GM19025 (cell line): ENCODE measurements at regions not wholly inside any gene's neighbourhood (a gene's known extent, or its start where the extent isn't known, plus 50 kb on each side); places are given as distances from the start of the nearest gene placed in this dataset.
A peak's percentile ranks its signal among the peaks of the same experiment; 100 is the strongest.
"Not testable (repeated sequence)": the region's sequence is repeated elsewhere in the genome, so short reads cannot be mapped to it uniquely, and the experiment has no call there.

Experiments used
- ATAC-seq: cut with Tn5 transposase; IDR thresholded peaks from one replicate; pipeline ENCODE4 v1.9.1; 2021; ENCODE audit warnings: mild to moderate bottlenecking, low read depth, moderate library complexity; ENCODE audit not compliant: unreplicated experiment

DNA sequence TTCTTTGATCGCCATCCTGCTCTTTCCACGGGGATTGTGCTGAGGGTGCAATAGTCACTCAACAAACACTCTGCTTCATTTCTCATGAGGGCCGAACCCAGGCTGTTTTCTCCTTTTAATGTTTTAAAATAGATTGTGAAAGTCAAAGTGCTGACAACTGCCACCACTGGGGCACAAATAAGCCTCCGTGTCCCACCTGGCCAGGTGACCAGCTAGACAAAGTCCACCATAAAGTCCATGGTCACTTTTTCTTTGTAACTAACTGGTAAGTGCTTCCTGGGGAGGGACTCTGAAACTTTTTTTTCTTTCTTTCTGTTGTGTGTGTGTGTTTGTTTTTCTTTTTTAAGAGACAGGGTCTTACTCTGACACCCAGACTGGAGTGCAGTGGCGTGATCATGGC lies 219.8 kb downstream of the LY86 start:
- no peak for ATAC-seq

GRCh38 chr6:6808915-6809314 lies 220.4 kb downstream of the LY86 start:
- no peak for ATAC-seq

DNA sequence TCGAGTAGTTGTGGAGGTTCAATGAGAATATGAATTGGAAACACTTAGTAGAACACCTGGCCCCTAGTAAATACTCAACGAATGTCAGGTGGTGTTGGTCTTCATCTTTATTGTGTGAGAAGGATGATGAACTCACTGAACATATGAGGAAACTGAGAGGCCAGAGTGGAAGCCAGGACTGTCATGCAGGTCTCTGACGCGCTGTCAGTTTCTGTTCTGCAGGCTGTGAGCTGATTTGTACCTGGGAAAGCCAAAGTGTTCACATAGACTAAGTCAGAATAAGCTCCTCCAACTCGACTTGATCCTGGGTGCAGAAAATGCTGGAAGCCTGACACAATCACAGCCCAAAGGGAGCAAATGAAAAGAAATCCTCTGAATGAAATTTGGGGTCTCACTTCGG lies 222.2 kb downstream of the LY86 start:
- peak; percentile 54 for ATAC-seq

GRCh38 chr6:6811128-6812009 lies 222.8 kb downstream of the LY86 start:
- ATAC-seq: no peak

- ATAC-seq: no peak
These were observed 223.9 kb downstream of the LY86 start for GRCh38 chr6:6812427-6812826.

DNA sequence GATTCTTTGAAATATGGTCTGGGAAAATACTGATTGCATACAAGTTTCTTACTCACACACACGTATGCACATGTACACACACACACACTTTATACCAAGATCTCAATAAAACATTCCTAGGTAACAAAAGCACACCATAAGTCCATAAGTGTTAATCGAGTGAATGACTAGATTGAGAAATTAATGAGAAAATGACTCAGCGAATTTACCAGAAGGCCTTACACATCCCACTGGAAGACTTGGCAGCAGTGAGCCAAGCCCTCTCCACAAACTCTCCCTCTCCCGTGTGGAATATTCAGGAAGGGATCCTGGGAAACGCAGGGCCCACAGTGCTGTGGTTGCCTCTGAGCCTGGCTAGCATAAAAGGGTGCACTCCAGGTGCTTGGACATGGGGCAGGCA lies 227.2 kb downstream of the LY86 start:
- ATAC-seq: no peak

DNA sequence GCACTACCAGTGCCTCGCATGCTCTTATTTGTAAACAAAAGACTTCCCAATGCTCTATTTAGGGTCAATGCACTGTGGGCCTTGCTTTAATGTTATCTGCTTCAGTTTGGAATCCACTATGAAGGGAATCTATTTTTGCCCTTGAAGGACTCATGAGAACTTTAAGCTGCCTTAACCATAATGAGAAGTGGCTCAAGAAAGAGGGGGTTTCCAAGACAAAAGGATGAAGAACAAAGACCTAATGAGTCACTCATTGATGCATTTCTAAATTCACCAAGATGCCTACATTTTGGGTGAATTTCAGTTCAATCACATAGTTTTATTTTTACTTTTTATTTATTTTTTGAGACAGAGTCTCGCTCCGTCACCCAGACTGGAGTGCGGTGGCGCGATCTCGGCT lies 228.2 kb downstream of the LY86 start:
- no peak for ATAC-seq

GRCh38 chr6:6818078-6818639 lies 229.6 kb downstream of the LY86 start:
- ATAC-seq: no peak

GRCh38 chr6:6820641-6821238 lies 232.2 kb downstream of the LY86 start:
- no peak for ATAC-seq

- ATAC-seq: no peak
These were observed 233.2 kb downstream of the LY86 start for GRCh38 chr6:6821639-6822261.

GRCh38 chr6:6823030-6823429 lies 234.5 kb downstream of the LY86 start:
- ATAC-seq: no peak

DNA sequence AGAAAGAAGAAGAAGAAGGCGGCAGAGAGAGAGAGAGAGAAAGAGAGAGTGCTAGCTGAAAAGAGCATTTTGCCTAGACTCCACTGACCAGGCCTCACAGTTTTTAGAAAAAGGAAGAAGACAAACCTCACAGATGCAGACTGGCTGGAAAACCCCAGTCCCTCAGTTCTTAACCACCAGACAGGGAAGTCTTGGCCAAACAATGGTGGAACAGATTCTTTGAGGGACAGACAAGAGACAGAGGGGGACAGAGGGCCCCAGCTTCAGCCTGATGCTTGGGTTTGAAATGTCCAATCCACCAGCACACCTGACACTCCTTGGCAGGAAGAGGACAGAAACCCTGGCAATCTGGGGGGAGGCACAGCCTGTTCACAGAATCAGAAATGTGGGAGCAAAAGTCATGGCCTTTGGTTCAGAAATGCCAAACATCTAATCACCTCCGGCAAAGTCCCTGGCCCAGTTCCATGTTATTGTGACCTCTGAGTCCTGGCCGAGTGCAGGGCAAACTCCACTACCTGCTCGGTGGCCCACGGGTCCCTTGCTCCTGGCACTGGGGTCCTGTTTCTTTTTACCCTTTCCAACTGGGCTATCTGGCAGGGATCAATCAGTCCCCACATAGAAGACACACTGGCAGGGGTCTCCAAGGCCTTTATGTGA lies 235.2 kb downstream of the LY86 start:
- no peak for ATAC-seq

- ATAC-seq: no peak
These were observed 235.9 kb downstream of the LY86 start for GRCh38 chr6:6824381-6824780.

DNA sequence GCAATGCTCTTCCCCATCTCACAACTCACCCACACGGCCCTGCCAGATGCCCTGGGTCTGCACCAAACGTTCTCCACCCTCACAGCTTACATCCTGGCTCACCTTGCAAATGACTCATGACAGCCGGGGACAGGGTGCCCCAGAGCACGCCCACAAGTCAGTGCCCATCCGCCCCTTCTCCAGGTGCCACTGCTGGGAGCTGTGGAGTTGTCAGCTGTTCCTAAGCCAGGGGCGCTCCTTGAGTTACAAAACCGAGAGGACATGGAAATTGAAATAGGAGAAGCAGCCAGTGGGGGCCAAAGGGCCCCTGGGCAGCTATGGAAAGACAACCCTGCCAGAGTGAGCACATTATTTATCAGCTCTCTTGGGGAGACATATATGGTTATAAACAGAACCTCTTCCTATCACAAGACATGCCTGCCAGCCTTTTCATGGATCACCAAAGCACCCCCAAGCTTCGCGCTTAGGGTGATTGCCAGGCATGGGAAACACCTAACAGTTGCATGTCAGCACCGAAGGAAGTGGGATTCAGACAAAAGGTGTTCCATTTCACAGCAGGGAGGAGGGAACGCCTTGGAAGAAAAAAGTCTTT lies 236.8 kb downstream of the LY86 start:
- no peak for ATAC-seq

DNA sequence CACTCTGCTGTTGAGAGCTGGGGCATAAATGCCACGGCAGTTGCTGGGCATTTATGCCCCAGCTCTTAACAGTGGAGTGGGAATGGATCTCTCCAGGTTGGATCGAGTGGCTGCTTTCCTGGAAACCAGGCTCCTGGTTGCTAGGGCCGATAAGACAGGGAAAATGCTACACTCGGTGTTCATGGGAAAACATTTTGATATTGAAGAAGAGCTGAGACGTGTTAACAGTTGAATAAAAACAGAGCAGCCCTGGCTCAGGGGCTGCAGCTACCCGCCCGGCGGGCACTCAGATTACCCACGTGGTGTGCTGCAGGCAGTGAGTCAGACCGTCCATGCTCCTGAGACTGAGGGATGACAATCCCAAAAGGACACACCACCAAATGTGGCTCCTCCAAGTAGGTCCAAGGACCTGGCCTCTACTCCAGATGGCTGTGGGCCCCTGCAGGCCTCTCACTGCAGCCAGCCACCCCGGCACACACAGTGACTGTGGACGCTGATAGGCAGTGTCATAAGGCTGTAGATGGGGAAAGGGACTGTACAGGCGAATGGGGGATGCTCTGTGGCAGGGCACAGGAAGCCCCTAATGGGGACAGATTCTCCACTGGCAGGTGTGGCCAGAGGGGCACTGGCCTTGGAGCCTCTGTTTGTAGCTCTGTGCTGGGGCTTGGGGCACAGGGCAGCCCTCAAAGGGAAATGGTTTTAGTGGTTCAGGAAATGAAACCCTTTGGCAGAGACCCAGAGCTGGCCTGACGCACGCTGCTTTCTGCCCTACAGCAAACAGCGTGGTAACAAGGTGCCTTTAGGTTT lies 237.8 kb downstream of the LY86 start:
- ATAC-seq: peak; percentile 90

GRCh38 chr6:6826961-6827360 lies 238.4 kb downstream of the LY86 start:
- ATAC-seq: no peak

DNA sequence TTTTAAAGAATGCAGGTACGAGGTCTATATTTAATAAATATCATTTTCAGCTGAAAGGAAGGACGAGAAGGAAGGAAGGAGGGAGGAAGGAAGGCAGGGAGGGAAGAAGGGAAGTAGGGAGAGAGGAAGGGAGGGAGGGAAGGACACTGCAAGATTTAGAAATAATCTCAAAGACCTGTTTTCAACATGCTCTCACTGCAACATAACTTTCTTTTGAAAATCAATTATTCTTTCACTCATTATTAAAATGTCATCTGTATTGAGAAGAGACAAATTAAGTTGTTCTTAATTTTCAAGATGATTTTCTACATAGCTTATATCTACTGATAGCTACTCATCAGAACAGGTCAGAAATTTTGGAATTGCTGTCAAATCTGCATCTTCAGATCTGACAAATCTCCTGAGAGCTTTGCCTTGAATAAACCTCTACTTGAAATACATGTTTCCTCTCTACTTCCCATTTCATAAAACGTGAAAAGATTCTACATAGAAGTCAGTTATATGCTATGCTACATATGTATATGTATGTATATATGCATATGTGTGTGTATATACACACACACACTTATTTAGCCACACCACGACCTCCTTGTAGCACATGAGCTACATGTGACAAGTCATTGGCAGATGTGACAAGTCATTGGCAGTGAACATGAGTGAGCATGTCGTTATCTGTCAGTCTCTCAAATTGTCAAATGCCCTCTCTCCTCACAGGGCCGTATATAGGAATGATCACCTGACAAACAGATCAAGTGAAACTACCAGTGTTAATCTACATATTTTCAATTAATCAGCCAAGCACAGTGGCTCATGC lies 241.6 kb downstream of the LY86 start:
- ATAC-seq: no peak

GRCh38 chr6:6830686-6831063 lies 242.2 kb downstream of the LY86 start:
- ATAC-seq: not testable (repeated sequence)

DNA sequence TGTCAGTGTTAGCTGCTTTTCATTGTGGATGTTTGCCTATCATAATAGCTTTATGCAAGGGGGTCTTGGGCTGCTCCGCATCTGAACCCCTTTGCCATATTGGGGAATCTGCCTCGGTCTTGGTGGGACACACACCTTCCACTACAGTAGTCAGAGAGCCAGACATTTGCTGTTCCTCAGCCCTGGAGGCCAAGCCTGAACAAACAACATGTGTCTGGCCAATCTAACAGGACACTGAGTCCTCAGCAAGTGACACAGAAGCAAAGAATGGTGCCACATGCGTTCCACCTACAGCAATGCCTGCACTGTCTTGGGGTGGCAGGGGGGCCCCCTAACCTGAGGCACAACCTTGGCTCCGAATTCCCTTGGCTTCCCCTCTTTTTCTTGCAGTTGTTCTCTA lies 243.9 kb downstream of the LY86 start:
- no peak for ATAC-seq
